Activated B cell treated with CpG ODN at 0.5 μM for 24 hours (primary cell): ENCODE measurements at regions not wholly inside any gene's neighbourhood (a gene's known extent, or its start where the extent isn't known, plus 50 kb on each side); places are given as distances from the start of the nearest gene placed in this dataset.

Experiments used
- ATAC-seq: fragments of 200-7000 bp; cut with Tn5 transposase; one replicate; pipeline ENCODE4 v1.10.0; 2021; ENCODE audit warnings: low read depth, mild to moderate bottlenecking, moderate library complexity
- CTCF ChIA-PET: fragments of 350-600 bp; sonication (Branson Sonifier 250); formaldehyde crosslinking; loops from one replicate; lab custom pipeline; 2021; ENCODE audit warnings: antibody characterized with exemption; lab: Charles Lee
- POLR2A ChIA-PET: fragments of 350-600 bp; sonication (Branson Sonifier 250); formaldehyde crosslinking; loops from one replicate; lab custom pipeline; 2021; ENCODE audit warnings: antibody characterized with exemption; lab: Charles Lee
- DNase-seq: peaks from one replicate; pipeline ENCODE4 v3.0.0; 2022
- H3K27ac Mint-ChIP-seq: one replicate; pipeline ENCODE4 v1.8.0; 2020; ENCODE audit warnings: mixed read lengths
- H3K27me3 Mint-ChIP-seq: one replicate; pipeline ENCODE4 v1.8.0; 2021; ENCODE audit warnings: mixed read lengths
- H3K36me3 Mint-ChIP-seq: one replicate; pipeline ENCODE4 v1.8.0; 2021; ENCODE audit warnings: low read depth, mixed read lengths
- H3K4me1 Mint-ChIP-seq: one replicate; pipeline ENCODE4 v1.8.0; 2021; ENCODE audit warnings: mixed read lengths
- H3K4me3 Mint-ChIP-seq: one replicate; pipeline ENCODE4 v1.8.0; 2020; ENCODE audit warnings: mild to moderate bottlenecking, mixed read lengths
- H3K9me3 Mint-ChIP-seq: one replicate; pipeline ENCODE4 v1.8.0; 2020; ENCODE audit warnings: mixed read lengths
- CTCF ChIP-seq: fragments of 200-600 bp; IDR thresholded peaks from one replicate; pipeline ENCODE4 v1.8.0; 2022; ENCODE audit warnings: antibody characterized with exemption, mild to moderate bottlenecking
- intact Hi-C: fragments of 100-400 bp; cut with micrococcal nuclease; formaldehyde crosslinking; loops from one replicate; pipeline ENCODE4 v1.15.1; 2024

- CTCF ChIA-PET: no interaction called here
Measured at GRCh38 chr4:144374065-144374464, 233.5 kb upstream of the GYPA start.

GRCh38 chr4:144376866-144377265 is 236.3 kb upstream of the GYPA start:
- POLR2A ChIA-PET: no interaction called here
- CTCF ChIA-PET: interaction anchor here (0.6 kb wide), 1 partner anchor 685 kb away, joined by 4 read pairs; no protein-coding TSS in a partner anchor
- ATAC-seq (no peak), DNase-seq (no peak)
- Mint-ChIP-seq H3K27ac (no peak overlapping the region), H3K4me3 (no peak overlapping the region), H3K27me3 (peaks cover 2% of the 10 kb centered on the region), H3K4me1 (no peaks in the 10 kb centered on the region), H3K36me3 (no peaks in the 10 kb centered on the region), H3K9me3 (no peaks in the 10 kb centered on the region)
- no peak for TF ChIP-seq CTCF
- intact Hi-C loops: no loop called here

More at GRCh38 chr4:144374065-144374464, 233.5 kb upstream of the GYPA start:
- Mint-ChIP-seq H3K36me3 (no peaks in the 10 kb centered on the region), H3K27ac (no peak overlapping the region), H3K4me3 (no peak overlapping the region), H3K27me3 (peaks cover 2% of the 10 kb centered on the region), H3K4me1 (no peaks in the 10 kb centered on the region), H3K9me3 (no peaks in the 10 kb centered on the region)
- DNase-seq (no peak), ATAC-seq (peak; percentile 18)
- POLR2A ChIA-PET: no interaction called here
- no peak for TF ChIP-seq CTCF
- intact Hi-C loops: no loop called here

GRCh38 chr4:144384408-144384807 is 243.9 kb upstream of the GYPA start:
- DNase-seq (no peak), ATAC-seq (no peak)
- Mint-ChIP-seq H3K27me3 (no peaks in the 10 kb centered on the region), H3K4me1 (peaks cover 3% of the 10 kb centered on the region), H3K9me3 (peaks cover 7% of the 10 kb centered on the region), H3K4me3 (no peak overlapping the region), H3K27ac (no peak overlapping the region), H3K36me3 (no peaks in the 10 kb centered on the region)
- no peak for TF ChIP-seq CTCF
- ChIA-PET POLR2A (no interaction called here), CTCF (no interaction called here)
- intact Hi-C loops: no loop called here

- peaks cover 5% of the 10 kb centered on the region for H3K4me1 Mint-ChIP-seq
- no peak for TF ChIP-seq CTCF
- CTCF ChIA-PET: no interaction called here
Measured at GRCh38 chr4:144399927-144400326, 246.0 kb upstream of the HHIP start.

GRCh38 chr4:144402176-144402575 is 243.8 kb upstream of the HHIP start:
- ATAC-seq: no peak
- intact Hi-C loops: no loop called here
- no peaks in the 10 kb centered on the region for H3K36me3 Mint-ChIP-seq
- no peaks in the 10 kb centered on the region for H3K27me3 Mint-ChIP-seq
- H3K4me3 Mint-ChIP-seq: no peak overlapping the region
- POLR2A ChIA-PET: no interaction called here
- TF ChIP-seq CTCF: no peak
- CTCF ChIA-PET: no interaction called here
- H3K27ac Mint-ChIP-seq: no peak overlapping the region
- H3K9me3 Mint-ChIP-seq: no peaks in the 10 kb centered on the region
- H3K4me1 Mint-ChIP-seq: peaks cover 5% of the 10 kb centered on the region
- DNase-seq: no peak

More at GRCh38 chr4:144399927-144400326, 246.0 kb upstream of the HHIP start:
- POLR2A ChIA-PET: no interaction called here
- H3K9me3 Mint-ChIP-seq: no peaks in the 10 kb centered on the region
- H3K4me3 Mint-ChIP-seq: no peak overlapping the region
- DNase-seq (no peak), ATAC-seq (no peak)
- H3K27ac Mint-ChIP-seq: no peak overlapping the region
- H3K36me3 Mint-ChIP-seq: no peaks in the 10 kb centered on the region
- intact Hi-C loops: no loop called here
- H3K27me3 Mint-ChIP-seq: no peaks in the 10 kb centered on the region
